ENCODE measurements at regions not wholly inside any gene's neighbourhood (a gene's known extent, or its start where the extent isn't known, plus 50 kb on each side); places are given as distances from the start of the nearest gene placed in this dataset.

DNA sequence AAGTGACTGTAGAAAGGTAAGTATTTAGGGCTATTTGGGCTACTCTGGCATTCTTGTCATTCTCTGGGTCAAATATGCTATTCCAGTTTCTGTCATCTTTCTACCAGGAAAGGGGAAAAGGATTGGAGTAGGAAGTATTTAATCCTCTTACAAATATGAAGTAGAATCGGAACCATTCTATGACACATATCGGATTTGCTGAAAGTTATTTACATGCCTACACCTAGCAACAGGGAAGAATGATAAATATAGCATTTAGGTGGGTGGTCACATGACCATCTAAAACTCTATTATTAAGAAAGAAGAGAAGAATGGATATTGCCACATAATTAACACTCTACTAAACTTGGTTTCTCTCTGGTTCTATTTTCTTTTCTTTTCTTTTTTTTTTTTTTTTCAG is 1353.1 kb downstream of the ZPLD1 start:
- no peak for DNase-seq
- intact Hi-C loops (cut with DNase I, micrococcal nuclease) = no loop called here
- Histone ChIP-seq H3K36me3 (ENCODE audit: low read depth) (no peaks in the 10 kb centered on the region), H3K4me3 (no peak overlapping the region), H3K4me1 (ENCODE audit: low read depth) (no peaks in the 10 kb centered on the region), H3K9me3 (no peaks in the 10 kb centered on the region)
- no peak for ATAC-seq
- TF ChIP-seq, protein P1, sequence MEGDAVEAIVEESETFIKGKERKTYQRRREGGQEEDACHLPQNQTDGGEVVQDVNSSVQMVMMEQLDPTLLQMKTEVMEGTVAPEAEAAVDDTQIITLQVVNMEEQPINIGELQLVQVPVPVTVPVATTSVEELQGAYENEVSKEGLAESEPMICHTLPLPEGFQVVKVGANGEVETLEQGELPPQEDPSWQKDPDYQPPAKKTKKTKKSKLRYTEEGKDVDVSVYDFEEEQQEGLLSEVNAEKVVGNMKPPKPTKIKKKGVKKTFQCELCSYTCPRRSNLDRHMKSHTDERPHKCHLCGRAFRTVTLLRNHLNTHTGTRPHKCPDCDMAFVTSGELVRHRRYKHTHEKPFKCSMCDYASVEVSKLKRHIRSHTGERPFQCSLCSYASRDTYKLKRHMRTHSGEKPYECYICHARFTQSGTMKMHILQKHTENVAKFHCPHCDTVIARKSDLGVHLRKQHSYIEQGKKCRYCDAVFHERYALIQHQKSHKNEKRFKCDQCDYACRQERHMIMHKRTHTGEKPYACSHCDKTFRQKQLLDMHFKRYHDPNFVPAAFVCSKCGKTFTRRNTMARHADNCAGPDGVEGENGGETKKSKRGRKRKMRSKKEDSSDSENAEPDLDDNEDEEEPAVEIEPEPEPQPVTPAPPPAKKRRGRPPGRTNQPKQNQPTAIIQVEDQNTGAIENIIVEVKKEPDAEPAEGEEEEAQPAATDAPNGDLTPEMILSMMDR (IDR thresholded peaks at IDR 0.05) = no peak

DNA sequence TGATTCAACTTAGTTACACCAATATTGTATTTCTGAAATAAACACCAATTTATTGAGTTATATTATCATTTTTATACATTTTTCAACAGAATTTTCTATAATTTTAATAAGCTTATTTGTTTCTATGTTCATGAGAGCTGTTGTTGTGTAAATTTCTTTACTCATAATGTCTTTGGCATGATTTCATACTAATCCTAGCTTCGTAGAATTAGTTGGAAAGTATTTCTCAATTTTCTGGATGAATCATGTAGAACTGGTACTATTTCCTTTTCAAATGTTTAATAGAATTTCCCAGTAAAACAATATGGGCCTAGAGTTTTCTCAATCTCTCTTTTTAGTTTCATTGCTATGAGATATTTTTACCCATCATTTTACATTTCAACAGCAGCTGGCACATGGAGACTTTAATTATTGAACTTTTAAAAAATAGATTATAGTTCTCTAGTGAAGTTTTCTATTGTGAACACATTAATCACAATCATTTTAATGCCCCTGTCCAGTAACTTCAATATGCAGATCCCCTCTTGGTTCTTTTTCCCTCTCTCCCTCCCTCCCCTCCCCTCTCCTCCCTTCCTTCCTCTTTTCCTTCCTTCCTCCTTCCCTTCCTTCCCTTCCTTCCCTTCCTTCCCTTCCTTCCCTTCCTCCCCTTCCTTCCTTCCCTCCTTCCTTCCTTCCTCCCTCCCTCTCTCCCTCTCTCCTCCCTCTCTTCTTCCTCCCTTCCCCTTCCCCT is 1357.1 kb downstream of the ZPLD1 start:
- ATAC-seq (no peak), DNase-seq (no peak)
- TF ChIP-seq, protein P1 (IDR thresholded peaks at IDR 0.05) = no peak
- no peaks in the 10 kb centered on the region for H3K36me3 ChIP-seq (ENCODE audit: low read depth)
- intact Hi-C loops (cut with DNase I, micrococcal nuclease) = no loop called here
- no peaks in the 10 kb centered on the region for H3K4me1 ChIP-seq (ENCODE audit: low read depth)
- H3K4me3 ChIP-seq = no peak overlapping the region
- H3K9me3 ChIP-seq = no peaks in the 10 kb centered on the region

DNA sequence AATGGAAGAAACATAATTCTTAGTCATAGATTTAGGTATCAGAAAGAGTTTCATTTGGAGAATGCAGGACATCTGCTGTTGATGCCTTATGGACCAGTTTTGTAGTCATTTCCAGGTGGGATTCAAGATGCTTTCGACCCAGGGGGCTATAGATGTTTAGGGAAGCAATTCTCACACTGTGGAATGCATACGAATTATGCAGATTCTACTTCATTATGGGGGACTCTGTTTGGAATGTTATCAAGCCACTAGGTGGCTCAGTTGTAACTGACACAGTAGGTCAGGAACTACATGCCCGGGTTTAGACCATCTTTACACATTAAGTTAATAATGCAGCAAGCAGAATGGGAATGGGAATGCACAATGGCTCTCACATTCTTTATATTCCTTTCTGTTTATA is 1359.8 kb downstream of the ZPLD1 start:
- Histone ChIP-seq H3K4me3 (no peak overlapping the region), H3K9me3 (no peaks in the 10 kb centered on the region), H3K36me3 (ENCODE audit: low read depth) (no peaks in the 10 kb centered on the region), H3K4me1 (ENCODE audit: low read depth) (no peaks in the 10 kb centered on the region)
- TF ChIP-seq, protein P1 (IDR thresholded peaks at IDR 0.05) = no peak
- no peak for ATAC-seq
- intact Hi-C loops (cut with DNase I, micrococcal nuclease) = no loop called here
- DNase-seq = no peak

DNA sequence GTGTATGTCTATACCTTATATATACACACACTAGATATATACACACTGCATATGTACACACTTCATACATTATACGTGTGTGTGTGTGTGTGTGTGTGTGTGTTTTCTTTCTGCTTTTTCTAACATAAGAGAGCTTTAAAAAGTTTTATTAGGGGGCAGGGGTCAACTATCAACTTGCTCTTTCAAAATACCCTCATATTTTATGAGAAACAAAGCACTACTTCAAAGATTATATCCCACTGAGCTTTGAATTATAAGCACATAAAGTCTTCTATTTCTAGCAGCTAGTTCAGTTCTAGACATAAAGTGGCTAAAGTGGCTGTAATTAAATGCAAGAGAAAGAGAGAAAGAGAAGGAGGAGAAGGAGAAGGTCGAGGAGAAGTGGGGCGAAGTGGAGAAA is 1361.3 kb downstream of the ZPLD1 start:
- intact Hi-C loops (cut with DNase I, micrococcal nuclease) = no loop called here
- Histone ChIP-seq H3K4me1 (ENCODE audit: low read depth) (no peaks in the 10 kb centered on the region), H3K36me3 (ENCODE audit: low read depth) (no peaks in the 10 kb centered on the region), H3K9me3 (no peaks in the 10 kb centered on the region), H3K4me3 (no peak overlapping the region)
- TF ChIP-seq, protein P1 (IDR thresholded peaks at IDR 0.05) = no peak
- DNase-seq (no peak), ATAC-seq (no peak)

DNA sequence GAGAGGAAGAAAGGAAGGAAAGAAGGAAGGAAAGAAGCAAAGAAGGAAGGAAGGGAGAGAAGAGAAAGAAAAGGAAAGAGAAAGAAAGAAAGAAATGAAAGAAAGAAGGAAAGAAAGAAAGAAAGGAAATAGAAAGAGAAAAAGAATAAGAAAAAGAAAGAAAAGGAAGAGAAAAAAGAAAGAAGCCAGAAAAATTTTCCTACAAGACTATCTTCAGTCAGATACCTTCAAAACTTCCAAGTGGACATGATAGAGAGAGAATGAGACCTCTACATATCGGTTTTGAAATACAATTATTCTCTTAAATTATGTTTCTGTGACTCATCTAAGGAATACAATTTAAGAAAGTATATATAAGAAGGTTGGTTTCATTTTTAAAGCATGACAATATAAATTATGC is 1369.0 kb downstream of the ZPLD1 start:
- DNase-seq (no peak), ATAC-seq (no peak)
- peaks cover 11% of the 10 kb centered on the region for H3K9me3 ChIP-seq
- TF ChIP-seq, protein P1 (IDR thresholded peaks at IDR 0.05) = no peak
- intact Hi-C loops (cut with DNase I, micrococcal nuclease) = no loop called here
- H3K4me3 ChIP-seq = no peak overlapping the region
- H3K36me3 ChIP-seq (ENCODE audit: low read depth) = no peaks in the 10 kb centered on the region
- no peaks in the 10 kb centered on the region for H3K4me1 ChIP-seq (ENCODE audit: low read depth)

DNA sequence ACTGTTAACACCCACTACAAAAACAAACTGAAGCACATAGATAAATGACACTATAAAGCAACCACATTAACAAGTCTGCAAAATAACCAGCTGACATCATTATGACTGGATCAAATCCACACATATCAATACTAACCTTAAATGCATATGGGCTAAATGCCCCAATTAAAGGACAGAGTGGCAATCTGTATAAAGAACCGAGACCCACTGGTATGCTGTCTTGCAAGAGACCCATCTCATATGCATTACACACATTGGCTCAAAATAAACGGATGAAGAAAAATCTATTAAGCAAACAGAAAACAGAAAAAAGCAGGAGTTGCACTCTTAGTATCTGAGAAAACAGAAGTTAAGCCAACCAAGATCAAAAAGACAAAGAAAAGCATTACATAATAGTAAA is 1375.4 kb downstream of the ZPLD1 start:
- ATAC-seq (no peak), DNase-seq (no peak)
- Histone ChIP-seq H3K9me3 (peaks cover 14% of the 10 kb centered on the region), H3K36me3 (ENCODE audit: low read depth) (no peaks in the 10 kb centered on the region), H3K4me3 (no peak overlapping the region), H3K4me1 (ENCODE audit: low read depth) (no peaks in the 10 kb centered on the region)
- intact Hi-C loops (cut with DNase I, micrococcal nuclease) = no loop called here
- TF ChIP-seq, protein P1 (IDR thresholded peaks at IDR 0.05) = no peak
